H1 (cell line): ENCODE measurements at regions not wholly inside any gene's neighbourhood (a gene's known extent, or its start where the extent isn't known, plus 50 kb on each side); places are given as distances from the start of the nearest gene placed in this dataset.

Experiments
- EP300 ChIP-seq, 2 experiments: IDR thresholded peaks; 1 replicate in 1 of 2; 2 replicates in 1 of 2; pipeline ENCODE4 v1.6.1; 2011 to 2012; ENCODE audit warnings: low read depth in 2 of 2, low read length in 2 of 2, mild to moderate bottlenecking in 2 of 2, borderline replicate concordance in 1 of 2, inconsistent platforms in 1 of 2, moderate library complexity in 1 of 2
- POLR2A ChIP-seq, 2 experiments: IDR thresholded peaks; 1 replicate in 1 of 2; 2 replicates in 1 of 2; pipeline ENCODE4 v1.6.1; 2011; ENCODE audit warnings: low read depth in 2 of 2, low read length in 2 of 2, mild to moderate bottlenecking in 2 of 2; ENCODE audit errors: control extremely low read depth in 1 of 2
- ZNF274 ChIP-seq: IDR thresholded peaks from 2 replicates; pipeline ENCODE4 v1.7.0; 2012; ENCODE audit warnings: low read length, borderline replicate concordance; ENCODE audit errors: extremely low read depth
- TF ChIP-seq, protein P1 (sequence below), 3 experiments: IDR thresholded peaks; 1 replicate in 2 of 3; 2 replicates in 1 of 3; pipeline versions ENCODE4 v1.5.1 to v1.6.1; 2011; ENCODE audit warnings: low read length in 3 of 3, mild to moderate bottlenecking in 3 of 3, inconsistent platforms in 2 of 3, low read depth in 1 of 3, moderate library complexity in 1 of 3; ENCODE audit not compliant: insufficient read depth in 1 of 3; ENCODE audit errors: control extremely low read depth in 1 of 3

DNA sequence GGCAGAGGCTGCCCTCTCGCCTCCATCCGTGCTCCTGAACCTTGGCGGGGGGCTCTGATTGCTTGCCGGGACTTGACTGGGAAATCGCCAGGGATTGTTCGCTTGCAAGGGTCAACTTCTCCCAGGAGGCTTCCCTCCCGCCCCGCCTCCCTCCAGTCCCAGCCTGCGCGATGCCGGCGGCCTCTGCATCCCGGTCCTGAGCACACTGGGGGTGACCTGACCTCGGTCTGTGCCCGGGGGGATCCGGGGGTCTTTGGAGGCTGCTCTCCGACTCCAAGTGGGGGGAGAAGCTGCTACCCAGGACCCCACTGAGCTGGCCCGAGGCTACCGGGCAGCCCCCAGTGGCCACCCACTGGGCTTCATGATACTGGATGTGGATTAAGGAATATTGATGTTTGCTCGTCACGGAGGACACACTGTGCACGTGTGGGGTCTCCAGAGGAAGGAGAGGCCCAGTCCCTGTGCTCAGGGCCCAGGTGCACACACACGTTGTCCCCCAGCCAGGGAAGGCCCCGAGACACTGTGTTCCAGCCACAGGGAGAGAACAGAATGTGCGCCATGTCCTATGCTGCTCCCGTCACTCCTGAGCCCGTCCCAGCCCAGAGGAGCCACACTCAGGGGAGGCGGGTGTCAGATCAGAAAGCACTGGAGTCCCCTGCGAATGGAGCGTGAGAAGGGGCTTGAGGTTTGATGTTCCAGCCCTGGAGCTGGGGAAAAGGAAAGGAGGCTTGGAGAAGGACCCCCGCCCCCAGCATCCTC is 55.9 kb upstream of the NKX1-1 start:
- TF ChIP-seq EP300 (IDR thresholded peaks at IDR 0.05; ENCODE audit: borderline replicate concordance in 1 of 2, low read depth in 2 of 2, low read length in 2 of 2) (no peak), ZNF274 (no peak), POLR2A (IDR thresholded peaks at IDR 0.05; ENCODE audit: control extremely low read depth in 1 of 2, low read depth in 2 of 2, low read length in 2 of 2) (no peak)
- TF ChIP-seq, protein P1, sequence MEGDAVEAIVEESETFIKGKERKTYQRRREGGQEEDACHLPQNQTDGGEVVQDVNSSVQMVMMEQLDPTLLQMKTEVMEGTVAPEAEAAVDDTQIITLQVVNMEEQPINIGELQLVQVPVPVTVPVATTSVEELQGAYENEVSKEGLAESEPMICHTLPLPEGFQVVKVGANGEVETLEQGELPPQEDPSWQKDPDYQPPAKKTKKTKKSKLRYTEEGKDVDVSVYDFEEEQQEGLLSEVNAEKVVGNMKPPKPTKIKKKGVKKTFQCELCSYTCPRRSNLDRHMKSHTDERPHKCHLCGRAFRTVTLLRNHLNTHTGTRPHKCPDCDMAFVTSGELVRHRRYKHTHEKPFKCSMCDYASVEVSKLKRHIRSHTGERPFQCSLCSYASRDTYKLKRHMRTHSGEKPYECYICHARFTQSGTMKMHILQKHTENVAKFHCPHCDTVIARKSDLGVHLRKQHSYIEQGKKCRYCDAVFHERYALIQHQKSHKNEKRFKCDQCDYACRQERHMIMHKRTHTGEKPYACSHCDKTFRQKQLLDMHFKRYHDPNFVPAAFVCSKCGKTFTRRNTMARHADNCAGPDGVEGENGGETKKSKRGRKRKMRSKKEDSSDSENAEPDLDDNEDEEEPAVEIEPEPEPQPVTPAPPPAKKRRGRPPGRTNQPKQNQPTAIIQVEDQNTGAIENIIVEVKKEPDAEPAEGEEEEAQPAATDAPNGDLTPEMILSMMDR (IDR thresholded peaks at IDR 0.05; ENCODE audit: control extremely low read depth in 1 of 3, insufficient read depth in 1 of 3, low read depth in 1 of 3, low read length in 3 of 3), result no peak
